OCI-LY1 (cell line): ENCODE measurements at regions not wholly inside any gene's neighbourhood (a gene's known extent, or its start where the extent isn't known, plus 50 kb on each side); places are given as distances from the start of the nearest gene placed in this dataset.

Source experiments
- H2AFZ ChIP-seq: fragments of 200-600 bp; sonication (generic), shearing (Covaris generic); 2 replicates; pipeline ENCODE4 v1.6.0; 2014; ENCODE audit warnings: antibody characterized with exemption, mild to moderate bottlenecking, low read length
- H3F3A ChIP-seq: fragments of 200-600 bp; sonication (generic), shearing (Covaris generic); 2 replicates; pipeline ENCODE4 v1.6.0; 2014; ENCODE audit warnings: mild to moderate bottlenecking, antibody characterized with exemption, low read length, moderate library complexity; ENCODE audit not compliant: insufficient read depth
- H3K27ac ChIP-seq: fragments of 200-600 bp; sonication (generic); 2 replicates; pipeline ENCODE4 v1.5.1; 2014; ENCODE audit warnings: low read length, mixed run types, mild to moderate bottlenecking, low read depth; ENCODE audit not compliant: poor library complexity, severe bottlenecking
- H3K27me3 ChIP-seq: fragments of 200-600 bp; sonication (generic); 2 replicates; pipeline ENCODE4 v1.6.0; 2014; ENCODE audit warnings: antibody characterized with exemption, mild to moderate bottlenecking, low read length, moderate library complexity; ENCODE audit not compliant: insufficient read depth
- H3K36me3 ChIP-seq: fragments of 200-600 bp; sonication (generic); 2 replicates; pipeline ENCODE4 v1.6.1; 2014; ENCODE audit warnings: mild to moderate bottlenecking, antibody characterized with exemption, low read length, moderate library complexity, mixed read lengths; ENCODE audit not compliant: insufficient read depth
- H3K4me1 ChIP-seq: fragments of 200-600 bp; sonication (generic); 2 replicates; pipeline ENCODE4 v1.5.1; 2014; ENCODE audit warnings: mild to moderate bottlenecking, low read length, moderate library complexity; ENCODE audit not compliant: insufficient read depth, severe bottlenecking
- H3K4me2 ChIP-seq: fragments of 200-600 bp; sonication (generic), shearing (Covaris generic); 2 replicates; pipeline ENCODE4 v1.6.1; 2014; ENCODE audit warnings: low read length
- H3K4me3 ChIP-seq: fragments of 200-600 bp; sonication (generic); 2 replicates; pipeline ENCODE4 v1.5.1; 2014; ENCODE audit warnings: low read length, low read depth, mild to moderate bottlenecking, mixed read lengths; ENCODE audit not compliant: poor library complexity, severe bottlenecking
- H3K79me2 ChIP-seq: fragments of 200-600 bp; shearing (Covaris generic); 2 replicates; pipeline ENCODE4 v1.6.1; 2016; ENCODE audit warnings: mixed run types, low read length, mixed read lengths; ENCODE audit not compliant: insufficient read depth
- H3K9ac ChIP-seq: fragments of 200-600 bp; sonication (generic), shearing (Covaris generic); 2 replicates; pipeline ENCODE4 v1.6.1; 2014; ENCODE audit warnings: mild to moderate bottlenecking, low read length, mixed read lengths
- H3K9me2 ChIP-seq: fragments of 200-600 bp; sonication (generic), shearing (Covaris generic); 2 replicates; pipeline ENCODE4 v1.6.1; 2014; ENCODE audit warnings: low read depth, mild to moderate bottlenecking, low read length, mixed read lengths
- H3K9me3 ChIP-seq: fragments of 200-600 bp; shearing (Covaris generic); 2 replicates; pipeline ENCODE4 v1.6.1; 2014; ENCODE audit warnings: low read length, mixed read lengths
- H4K20me1 ChIP-seq: fragments of 200-600 bp; sonication (generic), shearing (Covaris generic); 2 replicates; pipeline ENCODE4 v1.6.0; 2016; ENCODE audit warnings: mild to moderate bottlenecking, low read length; ENCODE audit not compliant: insufficient read depth
- CTCF ChIP-seq: fragments of 200-600 bp; sonication (generic), shearing (Covaris generic); IDR thresholded peaks from 2 replicates; pipeline ENCODE4 v1.5.1; 2017; ENCODE audit warnings: mild to moderate bottlenecking, antibody characterized with exemption, low read length, moderate library complexity, mixed read lengths
- EZH2 ChIP-seq: fragments of 200-600 bp; sonication (generic), shearing (Covaris generic); IDR thresholded peaks from 2 replicates; pipeline ENCODE4 v1.8.0; 2017; ENCODE audit warnings: borderline replicate concordance, mixed run types, mild to moderate bottlenecking, antibody characterized with exemption, low read length, moderate library complexity, mixed read lengths

GRCh38 chr1:29639156-29639736 is 402.9 kb downstream of the PTPRU start:
- H3F3A ChIP-seq: no peaks in the 10 kb centered on the region
- TF ChIP-seq EZH2: no peak
- no peaks in the 10 kb centered on the region for H3K9me2 ChIP-seq
- H4K20me1 ChIP-seq: no peaks in the 10 kb centered on the region
- H3K4me1 ChIP-seq: no peaks in the 10 kb centered on the region
- no peak overlapping the region for H3K9ac ChIP-seq
- H3K36me3 ChIP-seq: no peaks in the 10 kb centered on the region
- H2AFZ ChIP-seq: no peak overlapping the region
- H3K4me3 ChIP-seq: no peak overlapping the region
- no peak overlapping the region for H3K27ac ChIP-seq
- no peak overlapping the region for H3K4me2 ChIP-seq
- no peaks in the 10 kb centered on the region for H3K79me2 ChIP-seq
- peaks cover 4% of the 10 kb centered on the region; the same call in 1 of the 2 replicates for H3K27me3 ChIP-seq
- no peaks in the 10 kb centered on the region for H3K9me3 ChIP-seq

- no peak overlapping the region for H3K9ac ChIP-seq
- no peaks in the 10 kb centered on the region for H3K9me2 ChIP-seq
- H3K4me3 ChIP-seq: no peak overlapping the region
- no peaks in the 10 kb centered on the region for H3F3A ChIP-seq
- H2AFZ ChIP-seq: no peak overlapping the region
- no peaks in the 10 kb centered on the region for H4K20me1 ChIP-seq
- H3K4me2 ChIP-seq: no peak overlapping the region
- no peaks in the 10 kb centered on the region for H3K36me3 ChIP-seq
- peaks cover 4% of the 10 kb centered on the region; the same call in 1 of the 2 replicates for H3K27me3 ChIP-seq
- no peaks in the 10 kb centered on the region for H3K79me2 ChIP-seq
- no peak for TF ChIP-seq EZH2
- no peak for TF ChIP-seq CTCF
- H3K9me3 ChIP-seq: no peaks in the 10 kb centered on the region
- H3K27ac ChIP-seq: no peak overlapping the region
- H3K4me1 ChIP-seq: no peaks in the 10 kb centered on the region
Observed at GRCh38 chr1:29638281-29638680, 402.0 kb downstream of the PTPRU start.

GRCh38 chr1:29636936-29637335 is 400.6 kb downstream of the PTPRU start:
- Histone ChIP-seq H3K4me3 (no peak overlapping the region), H3K79me2 (no peaks in the 10 kb centered on the region), H3F3A (no peaks in the 10 kb centered on the region), H3K4me1 (no peaks in the 10 kb centered on the region), H3K9me2 (no peaks in the 10 kb centered on the region), H2AFZ (no peak overlapping the region), H3K4me2 (no peak overlapping the region), H3K27me3 (peaks cover 4% of the 10 kb centered on the region; the same call in 1 of the 2 replicates), H4K20me1 (no peaks in the 10 kb centered on the region), H3K9ac (no peak overlapping the region), H3K27ac (no peak overlapping the region), H3K9me3 (no peaks in the 10 kb centered on the region), H3K36me3 (no peaks in the 10 kb centered on the region)
- TF ChIP-seq CTCF: no peak
- TF ChIP-seq EZH2: no peak

- Histone ChIP-seq H3K9me3 (no peaks in the 10 kb centered on the region), H3K27ac (no peak overlapping the region), H3F3A (no peaks in the 10 kb centered on the region), H3K79me2 (no peaks in the 10 kb centered on the region), H2AFZ (no peak overlapping the region), H3K4me1 (no peaks in the 10 kb centered on the region), H3K36me3 (no peaks in the 10 kb centered on the region), H4K20me1 (no peaks in the 10 kb centered on the region), H3K27me3 (peaks cover 4% of the 10 kb centered on the region; the same call in 1 of the 2 replicates), H3K9me2 (no peaks in the 10 kb centered on the region), H3K4me2 (no peak overlapping the region), H3K4me3 (no peak overlapping the region), H3K9ac (no peak overlapping the region)
- TF ChIP-seq CTCF (no peak), EZH2 (no peak)
Observed at GRCh38 chr1:29635501-29636263, 399.4 kb downstream of the PTPRU start.
